ENCODE measurements at regions not wholly inside any gene's neighbourhood (a gene's known extent, or its start where the extent isn't known, plus 50 kb on each side); places are given as distances from the start of the nearest gene placed in this dataset.
"Not testable (repeated sequence)": the region's sequence is repeated elsewhere in the genome, so short reads cannot be mapped to it uniquely, and the experiment has no call there.

DNA sequence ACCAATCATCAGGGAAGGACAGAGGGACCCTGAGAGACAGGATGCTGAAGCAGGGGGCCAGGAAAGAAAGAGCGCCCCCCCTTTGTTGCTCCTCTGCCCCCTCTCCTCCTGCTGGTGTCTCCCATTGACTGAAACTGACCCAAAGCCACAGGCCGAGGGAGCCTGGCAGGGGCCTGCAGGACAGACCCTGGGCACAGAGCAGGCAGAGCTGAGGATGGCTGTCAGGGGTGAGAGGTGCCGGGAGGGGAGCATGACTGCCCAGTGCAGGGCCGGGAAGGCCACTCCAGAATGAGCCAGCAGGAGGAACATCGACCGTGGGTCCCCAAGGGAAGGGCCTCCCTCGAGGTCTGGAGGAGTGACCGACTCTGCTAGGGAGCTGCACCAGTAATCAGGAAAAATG, 427.8 kb downstream of the PREX1 start:
- no peak for DNase-seq

DNA sequence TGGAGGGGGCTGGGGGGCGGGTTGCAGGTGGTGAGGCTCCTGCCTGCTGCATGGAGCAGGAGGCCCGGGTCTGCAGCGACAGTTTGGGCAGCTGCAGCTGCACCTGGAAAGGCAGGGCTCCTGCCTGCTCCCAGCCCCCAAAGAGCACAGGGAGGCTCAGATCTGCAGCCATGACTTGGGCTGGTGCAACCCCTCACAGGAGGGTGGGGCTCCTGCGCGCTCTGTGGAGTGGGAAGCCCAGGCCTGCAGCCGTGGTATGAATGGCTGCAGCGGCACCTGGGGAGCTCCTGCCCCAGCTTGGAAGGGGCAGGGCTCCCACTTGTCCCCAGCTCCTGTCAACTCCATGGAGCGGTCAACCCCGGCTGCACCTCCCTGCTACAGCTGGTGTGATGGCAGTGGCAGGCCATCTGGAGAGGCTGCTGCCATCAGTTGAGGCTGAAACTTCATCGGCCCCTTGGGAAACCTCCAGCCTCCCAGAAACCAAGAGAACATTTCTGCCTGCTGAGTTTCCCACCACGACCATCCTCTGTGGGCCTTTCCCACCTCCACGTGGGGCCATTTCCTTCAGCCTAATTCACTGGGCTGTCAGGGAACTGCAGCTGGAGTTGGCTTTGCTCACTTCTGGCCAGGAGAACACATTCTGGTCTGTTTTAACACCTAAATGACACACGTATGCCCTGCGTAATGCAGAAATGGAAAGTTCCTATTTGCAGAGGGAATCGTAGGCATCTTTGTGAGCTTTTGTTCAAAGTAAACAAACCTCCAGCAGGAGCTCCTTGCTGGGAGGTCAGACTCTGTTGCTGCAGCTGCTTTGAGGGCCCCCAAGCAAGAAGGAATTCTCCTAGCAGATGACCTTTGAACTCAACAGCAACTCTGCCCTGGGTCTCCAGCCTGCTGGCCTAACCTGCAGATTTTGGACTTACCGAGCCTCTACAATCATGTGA, 429.0 kb downstream of the PREX1 start:
- DNase-seq: no peak

DNA sequence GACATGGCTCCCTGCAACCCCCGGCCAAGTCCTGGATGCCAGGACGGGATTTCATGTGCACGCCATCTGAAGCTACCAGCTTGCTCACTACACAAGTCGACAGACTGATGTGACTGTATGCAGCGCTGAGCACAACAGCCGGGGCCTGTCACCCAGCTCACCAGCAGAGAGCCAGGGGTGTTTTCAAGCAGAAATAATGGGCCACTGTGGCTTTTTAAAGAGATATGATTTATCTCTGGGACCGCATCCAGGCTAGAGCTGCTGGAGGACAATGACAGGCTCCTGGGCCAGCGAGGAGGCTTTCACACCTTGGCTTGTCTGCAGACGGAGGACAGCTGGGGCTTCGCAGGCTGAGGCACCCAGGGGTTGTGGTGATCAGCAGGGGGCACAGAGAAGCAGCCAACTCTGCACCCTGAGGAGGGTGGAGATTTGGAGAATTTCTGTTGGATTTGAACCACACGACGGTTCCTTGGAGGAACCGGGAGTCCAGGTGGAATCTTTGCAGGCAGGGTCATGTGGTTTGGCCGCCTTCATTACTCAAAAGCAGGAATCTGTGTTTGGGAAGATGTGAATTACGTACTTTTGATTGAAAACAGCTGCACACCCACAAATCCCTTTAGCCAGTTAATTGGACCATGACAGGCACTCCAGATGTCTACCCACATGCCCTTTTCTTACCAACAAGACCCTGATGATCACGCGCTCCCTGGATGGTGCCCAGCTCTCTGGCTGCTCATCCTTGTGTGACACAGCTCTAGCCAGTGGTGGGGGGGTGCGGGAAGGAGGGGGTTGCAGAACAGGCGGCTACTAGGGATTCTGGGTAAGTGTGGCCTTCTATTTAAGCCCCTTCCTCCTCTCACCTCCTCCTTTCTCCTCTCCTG, 430.6 kb downstream of the PREX1 start:
- not testable (repeated sequence) for DNase-seq

DNA sequence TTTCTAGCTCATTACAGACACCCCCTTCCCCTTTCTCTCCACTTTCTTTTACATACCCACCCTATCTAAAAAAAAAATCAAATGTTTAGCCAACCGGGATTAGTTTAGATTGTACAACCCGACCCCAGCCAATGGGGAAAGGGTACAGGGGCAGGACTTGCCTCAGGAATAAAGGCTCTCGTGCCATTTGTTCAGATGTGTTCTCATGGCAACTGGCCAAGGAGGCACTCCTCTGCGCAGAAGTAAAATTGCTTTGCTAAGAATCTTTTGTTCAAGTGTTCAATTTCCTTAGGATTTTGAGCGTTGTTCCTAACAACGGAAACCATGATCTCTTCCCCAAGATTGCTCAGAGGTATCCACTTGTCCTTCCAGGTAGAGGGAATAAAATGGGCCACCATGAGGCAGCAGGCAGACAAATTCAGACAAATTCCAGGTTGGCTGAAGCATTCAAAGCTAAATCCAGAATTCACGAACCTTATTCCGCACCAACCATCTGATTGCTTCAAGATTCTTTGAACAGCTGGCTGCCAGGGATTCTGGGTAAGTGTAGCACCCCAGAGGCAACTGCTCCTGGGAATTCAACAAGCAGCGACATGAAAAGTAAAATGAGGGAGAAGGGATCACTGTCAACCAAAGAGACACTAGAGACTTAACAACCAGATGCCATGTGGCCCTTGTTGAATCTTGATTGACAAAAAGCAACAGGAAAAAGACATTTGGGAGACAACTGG, 431.8 kb downstream of the PREX1 start:
- no peak for DNase-seq

DNA sequence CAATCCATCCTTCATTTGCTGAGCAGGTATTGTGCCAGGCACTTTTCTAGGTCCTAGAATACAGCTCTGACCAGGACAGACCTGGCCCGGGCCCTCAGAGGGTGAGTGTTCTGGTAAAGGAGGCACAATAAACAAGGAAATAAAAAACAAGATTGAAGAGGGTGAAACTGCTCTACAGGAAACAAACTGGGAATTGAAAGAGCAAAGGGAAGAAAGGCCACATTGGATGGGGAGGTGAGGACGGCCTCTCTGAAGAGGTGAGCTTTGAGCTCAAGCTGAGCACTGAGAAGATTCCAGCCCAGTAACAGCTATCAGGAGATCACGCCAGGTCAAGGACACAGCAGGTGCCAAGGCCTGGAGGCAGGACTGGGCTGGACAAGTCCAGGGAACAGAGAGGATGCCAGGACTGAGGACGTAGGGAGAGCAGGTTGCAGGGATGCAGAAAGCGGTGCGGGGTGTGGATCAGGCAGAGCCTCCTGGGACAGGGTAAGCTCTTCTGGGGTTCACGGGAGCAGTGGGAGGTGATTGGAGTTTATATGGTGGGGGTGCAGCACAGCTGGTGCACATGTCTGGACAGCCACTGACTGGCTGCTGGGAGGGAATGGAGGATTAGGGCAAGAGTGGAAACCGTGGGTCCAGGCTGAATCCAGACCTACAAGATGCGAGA, 433.3 kb downstream of the PREX1 start:
- DNase-seq: no peak

DNA sequence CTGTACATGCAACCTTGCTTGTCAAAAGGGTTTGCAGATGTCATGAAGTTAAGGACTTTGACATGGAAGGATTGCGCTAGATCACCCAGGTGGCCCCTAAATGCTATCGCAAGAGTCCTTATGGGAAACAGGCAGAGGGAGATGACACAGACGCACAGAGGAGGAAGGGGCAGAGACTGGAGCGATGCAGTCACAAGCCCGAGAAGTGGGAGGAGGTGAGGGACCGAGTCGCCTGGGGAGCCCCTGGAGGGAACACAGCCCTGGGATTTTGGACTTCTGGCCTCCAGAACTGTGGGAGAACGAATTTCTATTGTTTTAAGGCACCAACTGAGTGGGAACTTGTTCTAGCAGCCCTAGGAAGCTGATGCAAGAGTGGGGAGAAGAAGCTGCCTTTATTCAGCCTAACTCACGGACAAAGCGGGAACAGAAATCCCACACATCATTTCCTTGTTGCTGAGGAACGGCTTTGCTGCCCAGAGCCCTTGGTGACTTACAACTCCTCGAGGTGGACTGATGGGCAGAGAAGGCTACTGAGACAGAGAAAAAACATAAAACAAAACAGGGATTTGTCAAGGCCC, 434.0 kb downstream of the PREX1 start:
- DNase-seq: no peak

DNA sequence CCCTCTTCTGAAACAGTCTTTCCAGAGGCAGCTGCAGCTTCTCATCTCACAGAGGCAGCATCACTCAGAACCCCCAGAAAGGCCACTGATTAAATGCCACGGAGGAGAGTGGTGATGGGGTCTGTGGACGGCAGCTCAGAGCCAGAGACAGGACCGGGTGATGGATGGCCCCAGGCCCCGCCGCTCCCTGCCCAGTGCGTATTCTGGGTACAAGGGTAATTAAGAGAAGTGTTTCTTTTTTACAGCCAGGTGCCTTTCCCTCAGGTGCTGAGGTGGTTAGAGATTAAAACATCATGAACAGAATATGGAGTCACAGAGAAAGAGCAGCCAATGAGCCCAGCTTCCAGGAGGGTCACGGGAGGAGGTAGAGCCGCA, 434.5 kb downstream of the PREX1 start:
- no peak for DNase-seq

DNA sequence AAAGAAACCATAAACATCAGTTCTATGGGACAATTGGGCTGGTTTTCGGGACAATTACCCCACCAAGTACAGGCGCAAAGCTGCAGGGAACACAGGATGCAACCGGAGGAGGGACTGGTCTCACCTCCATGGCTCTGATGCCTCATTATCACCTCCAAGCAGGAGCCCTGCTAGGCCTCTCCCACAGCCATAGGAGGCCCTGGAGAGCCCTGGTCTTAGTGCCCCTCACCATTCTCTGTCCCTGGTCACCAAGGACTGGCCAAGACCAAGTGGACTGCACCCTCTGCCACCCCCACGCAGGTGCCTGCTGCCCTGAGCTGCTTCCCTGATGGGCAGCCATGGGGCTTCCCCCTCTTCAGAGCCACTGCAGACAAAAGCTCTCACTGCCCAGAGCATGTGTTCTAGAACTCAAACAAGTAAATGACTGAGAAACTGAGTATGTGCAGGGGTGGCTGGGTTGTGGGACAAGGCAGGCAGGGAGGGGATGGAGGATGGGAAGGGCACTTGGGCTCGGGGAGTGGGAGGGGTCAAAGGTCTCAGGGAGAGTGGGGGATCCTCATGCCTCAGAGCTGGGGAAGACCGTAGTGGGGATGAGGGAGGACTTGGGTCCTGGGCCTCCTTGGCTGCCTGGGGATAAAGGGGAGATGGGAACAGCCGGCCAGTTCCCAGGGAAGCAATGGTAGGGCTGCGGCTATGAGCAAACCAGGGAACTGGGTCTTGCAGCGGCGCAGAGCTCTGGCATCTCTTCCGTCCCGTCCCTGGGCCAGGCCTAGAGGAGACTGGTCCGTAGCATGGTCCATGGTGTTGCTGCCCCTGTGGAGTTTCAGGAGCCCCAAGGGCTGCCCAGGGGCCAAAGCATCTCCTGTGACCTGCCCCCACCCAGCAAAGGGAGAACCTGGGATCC, 435.1 kb downstream of the PREX1 start:
- no peak for DNase-seq

DNA sequence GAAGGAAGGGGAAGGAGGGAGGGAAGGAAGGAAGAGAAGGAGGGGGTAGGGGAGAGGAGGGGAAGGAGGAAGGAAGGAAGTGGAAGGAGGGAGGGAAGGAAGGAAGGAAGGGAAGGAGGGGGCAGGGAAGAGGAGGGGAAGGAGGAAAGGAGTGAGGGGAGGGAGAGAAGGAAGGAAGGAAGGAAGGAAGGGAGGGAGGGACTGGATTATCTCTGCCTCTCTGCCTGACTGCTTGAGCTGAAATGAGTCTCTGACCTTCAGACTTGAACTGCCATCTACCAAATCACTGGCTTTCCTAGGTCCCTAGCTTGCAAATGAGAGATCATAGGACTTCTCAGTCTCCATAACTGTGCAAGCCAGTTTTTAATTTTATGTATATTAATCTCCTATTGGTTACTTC, 436.8 kb downstream of the PREX1 start:
- no peak for DNase-seq

DNA sequence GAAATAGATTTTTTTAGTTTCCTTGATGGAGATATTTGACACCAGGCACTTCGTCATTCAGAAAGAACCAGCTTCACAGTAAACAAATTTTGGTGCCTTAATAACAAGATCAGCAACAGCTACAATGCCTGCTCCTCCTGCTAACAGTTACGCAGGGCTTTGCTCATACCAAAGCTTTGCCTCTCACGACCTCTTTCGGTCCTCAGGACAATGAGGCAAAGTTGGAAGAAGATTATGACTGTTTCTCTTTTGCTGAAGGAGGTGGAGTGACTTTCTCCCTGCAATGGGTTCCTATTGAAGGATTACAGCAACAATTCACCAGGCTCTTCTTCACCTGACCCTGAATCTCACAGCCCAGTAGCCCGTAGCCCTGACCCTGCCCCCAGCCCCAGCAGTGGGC, 440.1 kb downstream of the PREX1 start:
- no peak for DNase-seq

DNA sequence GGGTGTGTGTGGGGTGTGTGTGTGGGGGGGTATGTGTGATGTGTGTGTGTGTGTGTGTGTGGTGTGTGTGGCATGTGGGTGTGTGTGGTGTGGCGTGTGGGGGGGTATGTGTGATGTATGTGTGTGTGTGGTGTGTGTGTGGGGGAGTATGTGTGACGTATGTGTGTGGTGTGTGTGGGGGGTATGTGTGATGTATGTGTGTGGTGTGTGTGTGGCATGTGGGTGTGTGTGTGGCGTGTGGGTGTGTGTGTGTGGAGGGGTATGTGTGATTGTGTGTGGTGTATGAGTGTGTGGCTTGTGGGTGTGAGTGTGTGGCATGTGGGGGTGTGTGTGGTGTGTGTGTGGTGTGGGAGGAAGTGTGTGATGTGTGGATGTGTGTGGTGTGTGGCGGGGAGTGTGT, 442.3 kb downstream of the PREX1 start:
- no peak for DNase-seq

DNA sequence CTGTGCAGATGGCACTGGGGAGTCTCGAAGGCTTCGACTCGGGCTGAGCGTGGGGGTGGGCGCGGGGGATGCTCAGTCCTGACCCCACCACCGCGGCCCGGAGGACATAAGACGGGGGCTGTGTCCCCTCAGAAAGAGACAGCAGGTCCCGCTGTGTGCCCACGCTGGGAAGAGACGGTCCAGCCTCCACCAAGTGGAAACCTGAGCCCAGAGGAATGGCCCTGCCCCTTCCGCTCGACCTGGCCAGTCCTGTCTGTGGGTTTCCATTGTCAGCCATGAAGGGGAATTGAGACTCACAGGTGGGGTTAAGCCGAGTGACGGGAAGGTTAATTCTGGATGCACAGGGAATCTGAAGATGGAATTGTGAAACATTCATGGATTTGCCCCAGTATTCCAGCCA, 442.7 kb downstream of the PREX1 start:
- no peak for DNase-seq

DNA sequence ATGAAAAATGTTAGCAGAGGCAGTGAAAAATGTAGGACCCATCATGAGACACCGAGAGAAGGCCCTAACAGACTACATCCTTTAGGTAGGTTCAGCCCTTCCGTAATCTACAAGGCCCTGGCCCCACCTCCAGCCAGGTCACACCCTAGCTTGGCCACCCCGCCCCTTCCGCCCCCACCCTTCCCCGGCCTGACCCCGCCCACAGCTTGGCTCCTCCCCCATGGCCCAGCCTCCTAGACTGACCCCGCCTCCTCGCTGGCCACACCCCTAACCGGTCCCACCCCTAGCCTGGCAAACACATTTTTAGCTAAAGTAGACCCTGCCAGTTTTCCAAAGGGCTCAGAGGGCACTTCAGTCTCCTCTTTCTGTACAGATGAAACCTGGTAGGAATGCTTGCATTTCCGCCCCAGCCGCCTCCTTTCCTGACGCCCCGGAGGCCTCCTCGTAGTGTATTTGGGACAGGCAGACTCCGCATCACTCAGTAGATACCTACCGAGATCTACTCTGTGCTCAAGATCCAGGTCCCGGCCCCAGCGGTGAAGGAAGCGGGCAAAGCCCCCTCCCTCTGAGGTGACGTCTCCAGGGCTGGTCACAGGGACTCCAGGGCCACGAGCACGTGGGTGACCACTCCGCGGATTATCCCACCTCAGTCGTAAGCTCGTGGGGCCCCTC, 443.5 kb downstream of the PREX1 start:
- no peak for DNase-seq

DNA sequence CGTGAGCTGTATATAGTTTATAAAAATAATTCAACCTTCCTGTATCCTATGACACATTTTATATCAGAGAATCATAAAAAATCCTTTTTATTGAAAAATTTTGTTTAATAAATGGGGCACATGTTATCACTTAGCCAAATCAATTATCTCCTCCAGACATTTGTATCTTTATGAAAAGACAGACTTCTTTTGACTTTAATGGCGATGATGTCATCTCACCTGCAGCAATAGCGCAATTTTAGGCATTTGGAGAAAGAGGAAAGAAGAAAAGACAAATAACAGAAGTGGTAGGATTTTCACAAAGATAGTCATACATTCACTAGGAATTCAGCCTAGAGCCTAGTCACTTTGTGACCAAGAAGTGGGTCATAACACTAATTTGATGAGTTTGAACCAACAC, 444.5 kb downstream of the PREX1 start:
- DNase-seq: no peak

DNA sequence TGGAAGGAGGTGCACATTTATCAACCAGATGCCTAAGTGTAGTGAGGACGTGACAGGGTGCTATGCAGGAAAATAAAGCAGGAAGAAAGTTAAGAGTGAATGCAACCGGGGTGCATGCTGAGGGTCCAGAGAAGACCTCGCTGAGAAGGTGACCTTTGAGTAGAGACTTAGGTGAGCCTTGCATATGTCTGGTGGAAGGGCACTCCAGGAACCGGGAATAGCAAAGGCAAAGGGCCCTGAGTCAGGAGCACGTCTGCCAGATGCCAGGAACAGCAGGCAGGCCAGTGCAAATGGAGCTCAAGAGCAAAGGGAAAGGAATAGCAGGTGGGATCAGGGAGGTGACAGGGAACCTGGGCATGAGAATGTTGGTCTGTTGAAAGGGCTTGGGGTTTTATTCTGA, 445.5 kb downstream of the PREX1 start:
- no peak for DNase-seq

DNA sequence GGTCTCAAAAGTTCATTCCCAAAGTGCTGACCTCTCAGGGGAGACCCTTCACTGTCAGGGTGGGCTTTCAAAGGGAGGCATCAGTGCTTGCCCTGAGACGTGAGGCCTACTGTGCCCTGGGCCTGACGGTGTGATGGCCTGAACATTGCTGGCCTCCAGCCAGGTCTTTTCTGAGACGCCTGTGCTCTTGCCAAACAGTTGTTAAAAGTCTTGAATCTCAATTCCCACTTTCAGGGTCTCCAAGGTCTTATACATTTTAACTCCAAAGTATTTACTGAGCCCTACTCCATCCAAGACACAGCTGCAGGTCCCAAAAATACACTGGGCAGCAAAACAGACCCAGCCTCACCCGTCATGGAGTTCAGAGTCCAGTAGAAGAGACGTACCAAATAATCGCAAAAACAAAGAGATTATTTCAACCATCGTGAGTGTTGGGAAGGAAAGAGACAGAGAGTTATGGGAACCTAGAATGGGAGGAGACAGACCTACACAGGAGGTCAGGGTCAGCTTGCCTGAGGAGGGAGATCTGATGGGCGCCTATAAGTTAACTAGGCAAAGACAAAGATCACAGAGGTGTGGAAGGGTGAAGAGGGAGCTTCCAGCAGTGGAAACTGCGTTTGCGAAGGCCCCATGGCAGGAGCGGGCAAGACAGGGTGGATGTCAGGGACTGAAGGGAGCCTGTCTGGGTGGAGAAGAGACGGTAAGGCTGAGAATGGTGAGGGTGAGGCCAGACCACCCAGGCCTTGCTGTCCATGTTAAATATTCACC, 446.3 kb downstream of the PREX1 start:
- no peak for DNase-seq

DNA sequence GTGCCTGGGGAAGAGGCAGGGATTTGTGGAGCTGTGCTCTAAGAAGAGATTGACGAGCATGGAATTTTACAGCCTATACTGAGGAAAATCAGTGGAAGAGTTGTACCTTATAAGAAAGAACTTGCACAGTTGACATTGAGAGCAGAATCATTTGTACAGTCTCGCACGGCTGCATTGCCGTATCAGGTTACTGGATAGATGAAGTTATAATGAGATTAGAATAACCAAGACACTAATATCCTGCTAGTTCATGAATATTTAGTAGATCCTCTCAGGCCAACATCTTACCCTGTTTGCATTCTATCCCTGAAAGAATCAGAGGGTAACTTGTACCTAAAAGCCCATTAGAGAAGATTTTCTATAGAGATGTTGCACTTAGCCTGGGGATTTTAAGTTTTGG, 447.1 kb downstream of the PREX1 start:
- DNase-seq: no peak

DNA sequence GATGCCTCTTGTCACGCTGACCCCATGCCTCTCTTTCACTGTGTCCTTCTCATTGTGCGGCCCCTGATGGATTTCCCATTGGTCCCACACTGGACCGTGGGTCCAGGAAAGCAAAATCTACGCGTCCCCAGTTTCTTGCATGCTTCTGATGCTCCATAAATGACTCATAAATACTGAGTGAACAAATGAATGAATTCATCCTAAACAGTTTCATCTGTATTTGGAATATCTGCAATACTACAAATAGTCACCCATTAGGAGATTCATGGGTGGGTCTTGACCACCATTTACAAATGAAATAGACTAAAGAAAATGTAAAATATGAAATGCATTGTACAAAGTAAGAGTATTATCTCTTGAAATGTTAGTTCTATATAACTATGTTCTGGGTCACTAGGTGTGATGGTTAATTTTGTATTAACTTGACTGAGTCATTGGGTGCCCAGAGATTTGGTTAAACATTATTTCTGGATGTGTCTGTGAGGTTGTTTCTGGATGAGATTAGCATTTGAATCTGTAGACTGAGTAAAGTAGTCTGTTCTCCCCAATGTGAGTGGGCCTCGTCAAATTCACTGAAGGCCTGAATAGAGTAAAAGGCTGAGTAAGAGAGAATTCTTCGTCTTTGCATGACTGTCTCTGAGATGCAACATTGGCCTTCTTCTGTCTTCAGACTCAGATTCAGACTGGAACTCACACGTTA, 448.7 kb downstream of the PREX1 start:
- no peak for DNase-seq

DNA sequence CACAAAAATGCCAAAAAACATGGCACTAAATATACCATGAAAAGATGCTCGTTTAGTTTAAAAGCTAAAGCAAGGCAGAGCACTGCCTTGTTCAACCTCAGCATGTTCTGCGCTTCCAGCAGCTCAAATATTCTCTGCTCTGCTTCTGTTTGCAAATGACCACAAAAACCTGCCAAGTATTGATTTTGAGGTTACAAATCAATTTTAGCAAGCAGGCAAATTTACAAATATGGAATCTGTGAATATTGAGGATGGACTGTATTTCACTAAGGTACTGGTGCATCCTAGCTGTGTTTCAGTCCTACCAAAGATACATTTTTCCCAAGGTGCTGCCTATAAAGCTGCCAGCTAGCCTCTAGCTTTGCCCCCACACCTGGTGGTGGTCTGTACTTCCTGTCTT, 449.9 kb downstream of the PREX1 start:
- DNase-seq: no peak

Measured in CD4-positive, alpha-beta T cell treated with Interferon alpha-2 for 1 hour (primary cell).